CD4-positive, alpha-beta T cell (primary cell): ENCODE measurements at regions not wholly inside any gene's neighbourhood (a gene's known extent, or its start where the extent isn't known, plus 50 kb on each side); places are given as distances from the start of the nearest gene placed in this dataset.
"Not testable (repeated sequence)": the region's sequence is repeated elsewhere in the genome, so short reads cannot be mapped to it uniquely, and the experiment has no call there.

ENCODE experiments used
- ATAC-seq: fragments of 200-7000 bp; cut with Tn5 transposase; one replicate; pipeline ENCODE4 v1.10.0; 2022; ENCODE audit warnings: mild to moderate bottlenecking; ENCODE audit not compliant: poor library complexity
- CTCF ChIA-PET: fragments of 350-600 bp; sonication (Branson Sonifier 250); formaldehyde crosslinking; loops from one replicate; lab custom pipeline; 2021; ENCODE audit warnings: antibody characterized with exemption, inconsistent platforms; lab: Charles Lee
- POLR2A ChIA-PET: fragments of 350-600 bp; sonication (Branson Sonifier 250); formaldehyde crosslinking; loops from one replicate; lab custom pipeline; 2021; ENCODE audit warnings: antibody characterized with exemption, inconsistent platforms; lab: Charles Lee
- DNase-seq, 14 experiments: peaks; one replicate each; pipeline ENCODE4 v3.0.0-alpha.2; 2013 to 2020; ENCODE audit warnings: mixed read lengths in 2 of 14
- H3K27ac ChIP-seq, 2 donors: one replicate each; pipeline versions ENCODE4 v1.5.1 to v1.7.0; 2013; ENCODE audit warnings: low read length in 2 of 2, low read depth in 1 of 2, mild to moderate bottlenecking in 1 of 2
- H3K27me3 ChIP-seq, 2 experiments: 1 replicate in 1 of 2; 2 replicates in 1 of 2; pipeline versions ENCODE4 v1.6.1 to v1.7.0; 2013; ENCODE audit warnings: low read length in 2 of 2, control low read depth in 1 of 2, mild to moderate bottlenecking in 1 of 2, moderate library complexity in 1 of 2; ENCODE audit not compliant: insufficient read depth in 2 of 2, control insufficient read depth in 1 of 2
- H3K36me3 ChIP-seq: one replicate; pipeline ENCODE4 v1.6.1; 2013; ENCODE audit warnings: low read length, control low read depth; ENCODE audit not compliant: insufficient read depth
- H3K4me1 ChIP-seq: one replicate; pipeline ENCODE4 v1.6.1; 2013; ENCODE audit warnings: low read length, control low read depth; ENCODE audit not compliant: insufficient read depth
- H3K4me3 ChIP-seq: one replicate; pipeline ENCODE4 v1.5.1; 2013; ENCODE audit warnings: mild to moderate bottlenecking, low read length, moderate library complexity
- H3K9me3 ChIP-seq, 2 experiments: 1 replicate in 1 of 2; 2 replicates in 1 of 2; pipeline versions ENCODE4 v1.6.1 to v1.7.0; 2013; ENCODE audit warnings: low read length in 2 of 2, mild to moderate bottlenecking in 2 of 2, control low read depth in 1 of 2, moderate library complexity in 1 of 2; ENCODE audit not compliant: control insufficient read depth in 1 of 2, insufficient read depth in 1 of 2
- H3K27ac Mint-ChIP-seq: one replicate; pipeline ENCODE4 v1.8.0; 2020; ENCODE audit warnings: mixed read lengths
- H3K27me3 Mint-ChIP-seq: one replicate; pipeline ENCODE4 v1.8.0; 2021; ENCODE audit warnings: mixed read lengths
- H3K36me3 Mint-ChIP-seq: one replicate; pipeline ENCODE4 v1.8.0; 2021; ENCODE audit warnings: low read depth, mixed read lengths
- H3K4me1 Mint-ChIP-seq: one replicate; pipeline ENCODE4 v1.8.0; 2021; ENCODE audit warnings: low read depth, mixed read lengths
- H3K4me3 Mint-ChIP-seq: one replicate; pipeline ENCODE4 v1.8.0; 2020; ENCODE audit warnings: mild to moderate bottlenecking, mixed read lengths
- H3K9me3 Mint-ChIP-seq: one replicate; pipeline ENCODE4 v1.8.0; 2020; ENCODE audit warnings: mixed read lengths
- CTCF ChIP-seq: fragments of 200-600 bp; IDR thresholded peaks from one replicate; pipeline ENCODE4 v1.8.0; 2022; ENCODE audit warnings: antibody characterized with exemption, mild to moderate bottlenecking
- intact Hi-C, 2 experiments: fragments of 100-400 bp; cut with DNase I in 1 of 2; cut with micrococcal nuclease in 1 of 2; formaldehyde crosslinking; loops; one replicate each; pipeline versions ENCODE4 v1.15.1 to v1.9.0; 2023 to 2025; cut with DNase I, micrococcal nuclease

GRCh38 chr6:71808865-71809264 lies 77.5 kb upstream of the RIMS1 start:
- no peak for ATAC-seq
- H3K4me3 Mint-ChIP-seq = no peak overlapping the region
- no peak overlapping the region for H3K27ac Mint-ChIP-seq
- no peaks in the 10 kb centered on the region for H3K36me3 Mint-ChIP-seq
- no peaks in the 10 kb centered on the region for H3K27me3 Mint-ChIP-seq
- no peaks in the 10 kb centered on the region for H3K4me1 Mint-ChIP-seq
- peaks cover 15% of the 10 kb centered on the region for H3K9me3 Mint-ChIP-seq
- Histone ChIP-seq H3K36me3 (no peaks in the 10 kb centered on the region), H3K27me3 (no peaks in the 10 kb centered on the region), H3K4me1 (no peaks in the 10 kb centered on the region), H3K27ac (no peak overlapping the region), H3K9me3 (peaks cover 5 to 18% of the 10 kb centered on the region in 2 experiments), H3K4me3 (no peak overlapping the region)
- intact Hi-C loops = no loop called here
- no peak for DNase-seq
- ChIA-PET CTCF (no interaction called here), POLR2A (no interaction called here)
- TF ChIP-seq CTCF = no peak

- H3K4me3 Mint-ChIP-seq = no peak overlapping the region
Measured at GRCh38 chr6:71810880-71811279, 75.5 kb upstream of the RIMS1 start.

GRCh38 chr6:71822625-71823024 lies 63.7 kb upstream of the RIMS1 start:
- TF ChIP-seq CTCF = no peak
- CTCF ChIA-PET = no interaction called here
- no peak overlapping the region for H3K4me3 Mint-ChIP-seq

More at GRCh38 chr6:71810880-71811279, 75.5 kb upstream of the RIMS1 start:
- no peaks in the 10 kb centered on the region for H3K4me1 Mint-ChIP-seq
- ATAC-seq (no peak), DNase-seq (no peak)
- ChIA-PET POLR2A (no interaction called here), CTCF (no interaction called here)
- Histone ChIP-seq H3K27me3 (no peaks in the 10 kb centered on the region), H3K4me1 (no peaks in the 10 kb centered on the region), H3K9me3 (peaks cover 5 to 18% of the 10 kb centered on the region in 2 experiments), H3K4me3 (no peak overlapping the region), H3K27ac (no peak overlapping the region), H3K36me3 (no peaks in the 10 kb centered on the region)
- no peaks in the 10 kb centered on the region for H3K27me3 Mint-ChIP-seq
- no peaks in the 10 kb centered on the region for H3K36me3 Mint-ChIP-seq
- no peak overlapping the region for H3K27ac Mint-ChIP-seq
- no peak for TF ChIP-seq CTCF
- peaks cover 19% of the 10 kb centered on the region for H3K9me3 Mint-ChIP-seq
- intact Hi-C loops = no loop called here

GRCh38 chr6:71832110-71832764 lies 54.1 kb upstream of the RIMS1 start:
- H3K27me3 ChIP-seq, POLR2A ChIA-PET, intact Hi-C loops, H3K4me1 Mint-ChIP-seq, H3K27ac Mint-ChIP-seq, ATAC-seq, H3K4me3 Mint-ChIP-seq, H3K9me3 ChIP-seq, H3K27ac ChIP-seq, H3K36me3 Mint-ChIP-seq, H3K36me3 ChIP-seq, H3K4me3 ChIP-seq, H3K9me3 Mint-ChIP-seq, H3K27me3 Mint-ChIP-seq, H3K4me1 ChIP-seq, CTCF ChIA-PET, DNase-seq: not testable (repeated sequence)

More at GRCh38 chr6:71822625-71823024, 63.7 kb upstream of the RIMS1 start:
- Mint-ChIP-seq H3K36me3 (no peaks in the 10 kb centered on the region), H3K27me3 (no peaks in the 10 kb centered on the region), H3K4me1 (no peaks in the 10 kb centered on the region), H3K9me3 (peaks cover 15% of the 10 kb centered on the region), H3K27ac (no peak overlapping the region)
- Histone ChIP-seq H3K9me3 (no peaks in the 10 kb centered on the region), H3K27ac (no peak overlapping the region), H3K27me3 (no peaks in the 10 kb centered on the region), H3K36me3 (no peaks in the 10 kb centered on the region), H3K4me1 (no peaks in the 10 kb centered on the region), H3K4me3 (no peak overlapping the region)
- no peak for ATAC-seq
- POLR2A ChIA-PET = no interaction called here
- intact Hi-C loops = no loop called here
- no peak for DNase-seq
